Naive thymus-derived CD8-positive, alpha-beta T cell (primary cell): ENCODE measurements at regions not wholly inside any gene's neighbourhood (a gene's known extent, or its start where the extent isn't known, plus 50 kb on each side); places are given as distances from the start of the nearest gene placed in this dataset.
A peak's percentile ranks its signal among the peaks of the same experiment; 100 is the strongest.

Source experiments
- ATAC-seq, 2 donors: fragments of 150-1000 bp; cut with Tn5 transposase in 1 of 2; sonication (Bioruptor Pico), chemical (Tn5 transposase) in 1 of 2; 1 replicate in 1 of 2; 2 replicates in 1 of 2; pipeline ENCODE4 v1.10.0; 2021; ENCODE audit warnings: mild to moderate bottlenecking in 2 of 2, moderate library complexity in 2 of 2
- POLR2A ChIA-PET: fragments of 350-600 bp; sonication (Branson Sonifier 250); formaldehyde crosslinking; loops from one replicate; lab custom pipeline; 2021; ENCODE audit warnings: antibody characterized with exemption; lab: Charles Lee
- DNase-seq, 10 donors: peaks; one replicate each; pipeline versions ENCODE4 v3.0.0 to v3.0.0-alpha.2; 2020 to 2022
- H3K27ac Mint-ChIP-seq, 10 donors: one replicate each; pipeline ENCODE4 v1.8.0; 2020 to 2022; ENCODE audit warnings: mild to moderate bottlenecking in 10 of 10, mixed read lengths in 10 of 10, moderate library complexity in 4 of 10, inconsistent platforms in 1 of 10
- H3K27me3 Mint-ChIP-seq, 5 donors: one replicate each; pipeline ENCODE4 v1.8.0; 2021 to 2022; ENCODE audit warnings: mixed read lengths in 5 of 5
- H3K36me3 Mint-ChIP-seq, 3 donors: one replicate each; pipeline ENCODE4 v1.8.0; 2020 to 2022; ENCODE audit warnings: mixed read lengths in 3 of 3, mild to moderate bottlenecking in 2 of 3, inconsistent platforms in 1 of 3
- H3K4me1 Mint-ChIP-seq, 4 donors: one replicate each; pipeline ENCODE4 v1.8.0; 2021 to 2022; ENCODE audit warnings: mixed read lengths in 4 of 4
- H3K4me3 Mint-ChIP-seq, 10 donors: one replicate each; pipeline ENCODE4 v1.8.0; 2020 to 2022; ENCODE audit warnings: mild to moderate bottlenecking in 10 of 10, mixed read lengths in 10 of 10, moderate library complexity in 6 of 10, inconsistent platforms in 1 of 10
- H3K9me3 Mint-ChIP-seq, 9 donors: one replicate each; pipeline ENCODE4 v1.8.0; 2020 to 2022; ENCODE audit warnings: mixed read lengths in 9 of 9, mild to moderate bottlenecking in 3 of 9, inconsistent platforms in 1 of 9, moderate library complexity in 1 of 9

DNA sequence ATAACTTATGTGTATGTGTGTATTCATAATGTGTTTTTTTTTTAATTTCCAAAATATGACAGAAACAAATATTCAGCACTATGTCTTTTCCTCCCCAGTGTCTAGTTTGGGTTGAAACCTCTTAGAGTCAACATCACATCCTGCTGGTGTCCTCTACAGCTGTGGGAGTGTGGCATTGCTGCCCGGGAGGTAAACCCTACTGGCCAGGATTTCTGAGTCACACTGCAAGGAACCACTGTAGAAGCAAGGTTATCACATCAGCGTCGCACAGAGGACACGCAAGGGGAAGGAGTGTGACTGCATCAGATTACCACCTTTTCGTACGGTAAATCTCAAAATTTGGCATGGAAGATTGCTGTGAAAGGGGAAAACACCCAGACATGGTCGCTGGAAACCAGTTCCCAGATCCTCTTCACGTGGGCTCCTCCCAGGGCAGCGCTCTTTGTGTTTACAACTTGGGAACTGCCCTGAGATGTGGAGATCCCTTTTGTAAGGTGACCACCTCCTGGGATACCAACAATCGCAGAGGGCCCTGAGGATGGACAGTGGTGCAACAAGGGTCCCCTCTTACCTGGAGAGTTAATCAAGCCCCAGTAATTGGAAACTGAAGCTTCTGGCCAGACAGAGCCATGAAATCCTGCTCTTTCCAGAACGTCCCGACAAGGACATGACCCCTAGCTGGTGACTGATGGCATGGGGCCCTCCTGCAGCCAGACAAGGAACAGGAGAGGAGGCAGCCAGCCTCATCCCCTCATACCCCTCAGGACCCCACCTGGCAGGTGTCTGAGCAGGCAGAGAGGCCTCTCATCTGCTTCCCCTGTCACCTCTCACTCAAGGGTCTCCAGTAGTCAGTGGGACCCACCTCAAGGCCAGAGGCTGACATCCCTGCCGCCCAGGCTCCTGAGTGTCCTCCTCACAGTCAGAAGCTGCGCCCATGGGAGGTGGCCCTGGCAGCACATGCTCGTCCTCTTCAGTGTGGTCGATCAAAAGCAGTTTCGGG is 194.7 kb downstream of the MED10 start:
- POLR2A ChIA-PET, result no interaction called here
- Mint-ChIP-seq H3K36me3 (no peaks in the 10 kb centered on the region), H3K9me3 (no peaks in the 10 kb centered on the region), H3K4me3 (no peak overlapping the region), H3K4me1 (peaks cover 0 to 2% (median 0%) of the 10 kb centered on the region in 4 donors), H3K27me3 (peaks cover 0 to 34% (median 8%) of the 10 kb centered on the region in 5 donors), H3K27ac (no peak overlapping the region)
- ATAC-seq, result no peak
- no peak for DNase-seq

DNA sequence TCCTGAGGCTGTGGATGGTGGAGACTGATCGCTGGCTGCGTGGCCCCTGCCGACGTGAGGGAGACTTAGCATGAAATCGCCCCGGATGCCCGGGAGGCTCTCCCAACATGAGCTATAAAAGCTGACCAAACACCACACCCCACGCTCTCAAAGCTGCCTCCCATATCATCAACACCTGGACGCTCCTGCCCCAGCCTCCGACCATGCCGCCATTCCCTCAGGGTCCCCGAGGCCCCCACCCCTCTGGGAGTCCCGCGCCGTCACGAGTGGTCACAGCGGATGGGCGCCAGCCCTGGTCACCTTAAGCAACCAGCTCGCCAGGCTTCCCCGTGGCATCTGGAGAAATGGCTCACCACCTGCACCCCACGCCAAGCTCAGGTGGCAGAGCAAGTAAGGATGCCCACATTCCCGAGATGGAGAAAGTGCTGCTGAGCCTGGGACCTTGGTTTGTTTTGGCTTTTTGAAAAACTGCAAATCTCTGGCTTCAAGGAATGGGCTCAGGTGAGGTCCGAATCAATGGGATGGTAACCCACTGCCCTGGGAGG is 196.0 kb downstream of the MED10 start:
- H3K9me3 Mint-ChIP-seq, result peaks cover 0 to 4% (median 0%) of the 10 kb centered on the region in 9 donors
- peaks cover 3 to 45% (median 9%) of the 10 kb centered on the region in 5 donors for H3K27me3 Mint-ChIP-seq
- H3K36me3 Mint-ChIP-seq, result no peaks in the 10 kb centered on the region
- H3K27ac Mint-ChIP-seq, result no peak overlapping the region
- DNase-seq, result no peak
- H3K4me3 Mint-ChIP-seq, result no peak overlapping the region
- H3K4me1 Mint-ChIP-seq, result peaks cover 0 to 2% (median 0%) of the 10 kb centered on the region in 4 donors
- ATAC-seq, result no peak
- POLR2A ChIA-PET, result no interaction called here

DNA sequence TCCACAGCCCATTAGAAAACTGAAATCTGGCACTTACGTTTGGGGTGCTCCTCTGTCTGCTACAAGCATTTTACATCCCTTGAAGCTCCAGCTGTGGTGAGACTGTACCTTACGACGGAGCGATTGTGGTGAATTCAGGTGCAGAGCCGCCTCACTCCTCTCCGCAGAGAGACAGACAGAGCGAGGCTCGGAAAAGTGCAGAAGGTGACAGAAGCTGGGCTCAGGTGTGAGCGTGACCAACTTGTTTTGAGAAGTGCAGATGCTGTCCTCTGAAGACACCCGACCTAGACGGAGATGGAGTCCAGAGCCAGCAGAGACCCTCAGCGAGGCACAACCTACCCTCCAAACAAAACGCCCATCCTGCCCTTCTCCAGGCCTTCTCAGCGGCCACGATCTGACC is 196.5 kb downstream of the MED10 start:
- POLR2A ChIA-PET, result no interaction called here
- H3K27ac Mint-ChIP-seq, result no peak overlapping the region
- H3K27me3 Mint-ChIP-seq, result peaks cover 4 to 45% (median 9%) of the 10 kb centered on the region in 5 donors
- no peak for ATAC-seq
- DNase-seq, result no peak
- peaks cover 0 to 4% (median 0%) of the 10 kb centered on the region in 9 donors for H3K9me3 Mint-ChIP-seq
- H3K4me3 Mint-ChIP-seq, result no peak overlapping the region
- H3K4me1 Mint-ChIP-seq, result peaks cover 0 to 2% (median 0%) of the 10 kb centered on the region in 4 donors
- H3K36me3 Mint-ChIP-seq, result no peaks in the 10 kb centered on the region

DNA sequence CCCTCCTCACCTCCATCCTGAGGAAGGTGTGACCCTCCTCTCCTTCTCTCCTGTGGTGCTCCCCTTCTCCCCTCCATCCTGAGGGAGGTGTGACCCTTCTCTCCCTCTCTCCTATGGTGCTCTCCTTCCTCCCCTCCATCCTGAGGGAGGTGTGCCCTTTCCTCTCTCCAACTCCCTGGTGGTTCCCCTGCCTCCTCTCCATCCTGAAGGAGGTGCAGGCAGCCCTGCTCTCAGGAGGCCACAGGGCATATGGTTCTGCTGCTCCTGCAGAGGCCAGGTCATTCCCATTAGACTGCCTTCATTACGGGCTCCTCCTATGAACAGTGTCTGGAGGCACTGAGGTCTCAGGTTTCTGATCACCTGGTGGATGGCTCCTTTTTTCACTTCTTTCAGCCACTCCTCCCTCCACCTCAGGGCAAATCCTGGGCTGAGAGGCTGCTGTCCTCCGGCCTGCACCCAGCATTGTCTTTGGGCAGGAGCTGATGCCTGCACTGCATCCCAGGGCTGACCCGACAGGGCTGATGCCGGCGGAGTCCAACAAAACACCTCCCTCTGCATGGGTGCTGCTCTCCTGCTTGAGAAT is 197.1 kb downstream of the MED10 start:
- Mint-ChIP-seq H3K27ac (peak overlapping the region in 1 of 10 donors; percentile 53), H3K4me3 (no peak overlapping the region), H3K27me3 (peaks cover 4 to 45% (median 11%) of the 10 kb centered on the region in 5 donors), H3K9me3 (peaks cover 0 to 4% (median 0%) of the 10 kb centered on the region in 9 donors), H3K4me1 (peaks cover 0 to 2% (median 0%) of the 10 kb centered on the region in 4 donors), H3K36me3 (no peaks in the 10 kb centered on the region)
- POLR2A ChIA-PET, result no interaction called here
- DNase-seq (no peak), ATAC-seq (no peak)

DNA sequence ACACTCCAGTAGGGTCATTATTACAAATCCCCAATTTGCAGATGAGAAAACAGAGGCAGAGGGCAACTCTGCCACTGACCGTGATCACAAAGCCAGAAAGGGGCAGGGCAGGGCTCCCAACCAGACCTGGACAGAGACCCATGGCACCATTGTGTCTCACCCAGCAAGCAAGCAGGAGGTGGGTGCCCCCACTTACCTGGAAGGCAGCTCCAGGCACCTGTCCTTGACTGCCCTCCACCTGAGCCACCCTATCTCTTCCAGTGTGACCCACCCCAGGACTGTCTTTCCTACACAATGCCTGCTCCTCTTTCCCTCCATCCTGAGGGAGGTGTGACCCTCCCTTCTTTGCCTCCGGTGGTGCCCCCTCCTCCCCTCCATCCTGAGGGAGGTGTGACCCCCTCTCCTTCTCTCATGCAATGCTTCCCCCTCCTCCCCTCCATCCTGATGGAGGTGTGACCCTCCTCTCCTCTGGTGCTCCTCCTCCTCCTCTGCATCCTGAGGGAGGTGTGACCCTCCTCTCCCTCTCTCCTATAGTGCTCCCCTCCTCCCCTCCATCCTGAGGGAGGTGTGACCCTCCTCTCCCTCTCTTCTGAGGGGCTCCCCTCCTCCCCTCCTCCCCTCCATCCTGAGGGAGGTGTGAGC is 198.0 kb downstream of the MED10 start:
- Mint-ChIP-seq H3K9me3 (peaks cover 0 to 4% (median 0%) of the 10 kb centered on the region in 9 donors), H3K27ac (no peak overlapping the region), H3K27me3 (peaks cover 4 to 41% (median 11%) of the 10 kb centered on the region in 5 donors), H3K36me3 (no peaks in the 10 kb centered on the region), H3K4me1 (peaks cover 0 to 1% (median 0%) of the 10 kb centered on the region in 4 donors), H3K4me3 (no peak overlapping the region)
- POLR2A ChIA-PET, result no interaction called here
- ATAC-seq (no peak), DNase-seq (no peak)

DNA sequence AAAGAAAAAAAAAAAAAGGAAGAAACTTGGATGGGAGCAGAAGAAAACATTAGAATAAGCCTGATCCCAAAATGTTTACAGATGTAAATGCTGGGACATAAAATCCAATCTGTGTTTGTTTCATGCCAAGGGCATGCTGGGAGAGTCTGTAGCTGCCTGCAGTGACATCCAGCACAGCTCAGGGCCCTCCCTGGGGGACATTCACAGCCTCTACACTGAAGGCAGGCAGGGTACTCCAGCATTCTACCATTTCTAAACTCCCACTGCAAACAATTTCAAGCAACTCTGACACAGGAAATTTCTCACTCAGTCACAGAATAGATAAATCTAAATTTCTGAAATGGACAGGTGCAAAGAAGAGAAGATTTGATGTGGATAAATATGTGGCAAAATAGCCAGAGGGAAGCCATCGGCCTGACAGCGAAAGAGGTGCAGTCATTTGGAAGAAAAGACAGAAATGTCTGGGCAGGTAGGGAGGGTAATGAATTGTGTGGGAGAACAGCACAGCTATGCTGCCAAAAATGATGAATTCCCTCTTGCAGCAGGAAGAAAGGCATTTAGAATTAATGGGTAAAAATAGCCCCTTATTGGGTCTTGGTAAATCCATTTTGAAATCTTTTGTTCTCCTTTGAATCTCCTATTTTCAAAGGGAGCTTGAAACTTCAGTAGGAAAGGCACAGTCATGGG is 199.4 kb downstream of the MED10 start:
- no peak for ATAC-seq
- DNase-seq, result no peak
- POLR2A ChIA-PET, result no interaction called here
- Mint-ChIP-seq H3K4me3 (no peak overlapping the region), H3K36me3 (no peaks in the 10 kb centered on the region), H3K9me3 (peaks cover 0 to 4% (median 0%) of the 10 kb centered on the region in 9 donors), H3K27ac (no peak overlapping the region), H3K27me3 (peaks cover 4 to 27% (median 10%) of the 10 kb centered on the region in 5 donors), H3K4me1 (no peaks in the 10 kb centered on the region)

DNA sequence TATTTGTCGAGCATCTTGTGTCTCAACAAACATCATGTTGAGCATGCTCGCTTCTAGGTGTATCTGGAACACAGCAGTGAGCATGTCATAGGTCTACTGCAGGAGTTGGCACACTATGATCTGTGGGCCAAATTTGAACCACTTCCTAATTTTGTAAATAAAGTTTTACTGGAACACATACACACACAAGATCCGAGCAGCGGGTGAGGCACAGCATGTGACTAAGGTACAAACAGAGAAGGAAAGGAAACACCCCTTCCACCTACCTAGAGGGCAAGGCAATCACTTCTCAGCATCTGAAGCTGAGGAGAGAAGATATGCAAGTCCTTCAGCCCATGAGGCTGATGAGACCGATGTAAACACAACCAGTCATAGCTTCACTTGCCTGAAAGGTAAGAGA is 200.4 kb downstream of the MED10 start:
- Mint-ChIP-seq H3K36me3 (no peaks in the 10 kb centered on the region), H3K27me3 (peaks cover 4 to 26% (median 10%) of the 10 kb centered on the region in 5 donors), H3K4me1 (no peaks in the 10 kb centered on the region), H3K9me3 (peaks cover 0 to 5% (median 0%) of the 10 kb centered on the region in 9 donors), H3K27ac (no peak overlapping the region), H3K4me3 (no peak overlapping the region)
- ATAC-seq, result no peak
- DNase-seq, result no peak
- POLR2A ChIA-PET, result no interaction called here

DNA sequence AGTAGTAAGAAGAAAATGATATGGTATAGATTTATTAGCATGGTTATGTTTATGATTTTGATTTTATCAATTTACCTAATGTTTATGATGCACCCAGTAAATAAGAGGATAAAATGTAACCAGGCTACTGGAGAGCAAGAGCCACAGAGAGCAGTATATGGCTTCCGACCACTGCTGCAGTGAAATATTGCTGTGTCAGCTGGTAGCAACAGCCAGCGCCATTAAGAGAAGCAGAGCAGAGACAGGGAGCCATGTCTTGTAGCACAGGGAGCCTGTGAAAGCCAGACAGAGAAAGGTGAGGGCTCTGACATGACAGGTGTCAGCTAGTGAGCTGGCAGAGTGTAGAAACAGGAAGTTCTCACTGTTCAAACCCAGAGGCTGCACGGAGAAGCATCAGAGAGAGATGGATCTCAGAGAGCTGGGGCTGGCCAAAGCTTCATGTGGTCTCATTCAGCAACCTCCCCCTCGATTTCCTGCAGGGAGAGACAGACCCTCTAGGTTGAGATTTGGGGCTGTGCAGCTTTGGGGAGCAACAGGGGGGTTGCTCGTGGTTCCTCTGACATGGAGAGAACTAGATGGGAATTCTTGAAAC is 202.1 kb downstream of the MED10 start:
- no peaks in the 10 kb centered on the region for H3K4me1 Mint-ChIP-seq
- peaks cover 0 to 5% (median 0%) of the 10 kb centered on the region in 9 donors for H3K9me3 Mint-ChIP-seq
- H3K4me3 Mint-ChIP-seq, result no peak overlapping the region
- DNase-seq (no peak), ATAC-seq (no peak)
- H3K27me3 Mint-ChIP-seq, result peaks cover 4 to 17% (median 7%) of the 10 kb centered on the region in 5 donors
- no peak overlapping the region for H3K27ac Mint-ChIP-seq
- no peaks in the 10 kb centered on the region for H3K36me3 Mint-ChIP-seq
- POLR2A ChIA-PET, result no interaction called here

DNA sequence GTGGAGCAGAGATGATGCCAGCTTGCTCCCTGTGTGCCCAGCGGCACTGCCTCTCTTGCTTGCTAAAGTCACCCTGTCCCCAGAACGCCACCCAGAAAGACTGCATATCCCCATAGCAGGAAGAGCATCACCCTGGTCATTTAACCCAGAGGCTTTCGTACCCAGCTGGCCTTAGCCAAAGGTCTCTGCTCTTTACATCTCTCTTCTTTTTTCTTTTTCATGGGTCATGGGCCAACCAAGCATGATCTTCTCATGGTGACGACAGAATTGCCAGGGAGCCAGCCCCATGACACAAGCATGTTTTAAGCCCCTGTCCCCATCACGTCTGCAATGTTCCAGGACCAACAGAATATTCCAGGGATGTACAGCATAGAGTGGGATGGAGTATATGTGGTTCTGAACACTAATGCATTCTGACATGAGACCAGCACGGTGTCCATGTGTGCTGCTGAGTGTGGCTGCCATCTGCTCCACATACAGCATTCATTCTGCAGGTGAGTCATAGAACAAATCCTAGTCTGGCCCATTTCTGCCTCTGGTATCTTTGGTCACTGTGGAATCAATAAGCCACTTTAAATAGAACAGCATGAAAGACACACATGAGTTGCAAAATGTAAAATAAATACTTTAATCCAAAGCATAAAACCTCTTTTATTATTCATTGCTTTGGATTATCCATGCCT is 203.0 kb downstream of the MED10 start:
- Mint-ChIP-seq H3K27ac (no peak overlapping the region), H3K4me1 (no peaks in the 10 kb centered on the region), H3K9me3 (peaks cover 0 to 5% (median 0%) of the 10 kb centered on the region in 9 donors), H3K36me3 (no peaks in the 10 kb centered on the region), H3K4me3 (no peak overlapping the region), H3K27me3 (peaks cover 0 to 11% (median 8%) of the 10 kb centered on the region in 5 donors)
- ATAC-seq, result no peak
- POLR2A ChIA-PET, result no interaction called here
- no peak for DNase-seq

DNA sequence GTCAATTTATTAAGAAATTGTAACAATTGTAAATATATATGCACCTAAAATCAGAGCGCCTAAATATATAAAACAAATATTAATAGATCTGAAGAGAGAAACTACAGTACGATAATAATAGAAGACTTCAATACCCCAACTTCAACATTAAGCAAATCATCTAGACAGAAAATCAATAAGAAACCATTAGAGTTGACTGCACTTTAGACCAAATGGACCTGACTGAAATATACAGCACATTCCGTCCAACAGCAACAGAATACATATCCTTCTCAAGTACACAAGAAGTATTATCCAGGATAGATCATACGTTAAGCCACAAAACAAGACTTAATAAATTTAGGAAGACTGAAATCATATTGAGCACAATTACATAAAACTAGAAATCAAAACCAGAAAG is 208.7 kb downstream of the MED10 start:
- no peak overlapping the region for H3K27ac Mint-ChIP-seq
- H3K4me3 Mint-ChIP-seq, result no peak overlapping the region
- ATAC-seq (no peak), DNase-seq (no peak)
- POLR2A ChIA-PET, result no interaction called here
- H3K9me3 Mint-ChIP-seq, result peaks cover 0 to 3% (median 0%) of the 10 kb centered on the region in 9 donors
- H3K27me3 Mint-ChIP-seq, result peaks cover 6 to 18% (median 16%) of the 10 kb centered on the region in 5 donors
- peaks cover 0 to 4% (median 0%) of the 10 kb centered on the region in 3 donors for H3K36me3 Mint-ChIP-seq
- H3K4me1 Mint-ChIP-seq, result no peaks in the 10 kb centered on the region

DNA sequence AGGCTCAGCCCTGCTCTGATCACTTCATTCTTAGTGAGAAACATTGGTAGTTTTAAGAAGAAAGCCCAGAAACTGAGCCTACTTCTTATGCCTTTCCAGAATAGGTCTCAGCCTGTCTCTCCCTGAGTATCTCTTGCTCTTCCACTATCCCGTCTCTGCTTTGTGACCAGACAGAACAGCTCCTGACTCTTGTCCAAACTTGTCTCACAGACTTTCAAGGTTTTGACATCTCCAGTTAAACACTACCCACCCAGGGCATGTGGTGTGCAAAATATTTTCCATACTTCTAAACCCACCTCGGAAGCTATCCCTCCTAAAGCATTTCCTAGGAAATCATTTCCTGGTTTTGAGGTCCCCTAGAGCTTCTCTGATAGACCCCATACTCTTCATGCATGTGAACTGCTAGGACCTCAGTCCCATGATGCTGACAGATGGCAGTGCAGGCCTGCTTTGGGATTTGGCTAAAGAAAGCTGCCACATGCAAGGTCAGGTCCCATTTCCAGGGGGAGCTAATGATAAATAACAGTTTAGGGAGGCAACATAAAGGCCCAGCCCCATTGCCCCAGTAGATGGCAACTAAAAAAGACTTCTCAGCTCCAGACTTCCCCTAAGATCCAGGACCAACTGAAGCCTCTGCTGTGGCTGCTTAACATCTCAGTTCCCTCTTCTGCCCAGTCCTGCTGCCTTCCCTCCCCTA is 211.5 kb downstream of the MED10 start:
- ATAC-seq (no peak), DNase-seq (no peak)
- H3K27ac Mint-ChIP-seq, result no peak overlapping the region
- POLR2A ChIA-PET, result no interaction called here
- no peak overlapping the region for H3K4me3 Mint-ChIP-seq
- peaks cover 0 to 3% (median 0%) of the 10 kb centered on the region in 4 donors for H3K4me1 Mint-ChIP-seq
- peaks cover 0 to 3% (median 0%) of the 10 kb centered on the region in 9 donors for H3K9me3 Mint-ChIP-seq
- H3K36me3 Mint-ChIP-seq, result peaks cover 0 to 4% (median 0%) of the 10 kb centered on the region in 3 donors
- peaks cover 9 to 36% (median 26%) of the 10 kb centered on the region in 5 donors for H3K27me3 Mint-ChIP-seq
